ENCODE measurements at regions not wholly inside any gene's neighbourhood (a gene's known extent, or its start where the extent isn't known, plus 50 kb on each side); places are given as distances from the start of the nearest gene placed in this dataset.
"Not testable (repeated sequence)": the region's sequence is repeated elsewhere in the genome, so short reads cannot be mapped to it uniquely, and the experiment has no call there.

DNA sequence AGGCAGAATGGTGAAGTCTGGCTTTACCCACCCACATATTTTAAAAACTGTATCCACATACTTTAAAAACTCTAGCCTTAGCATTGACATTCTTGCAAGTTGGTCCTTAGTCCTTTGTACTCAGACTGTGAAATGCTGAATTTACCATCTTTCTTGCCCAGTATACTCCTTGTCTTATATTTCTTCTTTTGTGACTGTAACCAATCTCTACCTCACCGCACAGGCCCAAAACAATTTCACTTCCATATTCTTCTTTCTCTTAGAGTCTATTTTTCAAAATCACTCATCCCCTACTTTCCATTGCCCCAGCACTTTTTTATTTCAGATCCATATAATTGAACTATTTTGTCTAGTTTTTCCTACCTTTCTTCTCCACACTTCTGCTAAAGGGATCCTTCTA is 892.4 kb upstream of the B3GALT2 start:
- Histone ChIP-seq H3K27me3 (ENCODE audit: control insufficient read depth in 1 of 2, insufficient read depth in 2 of 2, low read length in 2 of 2) (no peaks in the 10 kb centered on the region), H3K4me1 (ENCODE audit: insufficient read depth, low read length) (peaks cover 24% of the 10 kb centered on the region), H3K27ac (ENCODE audit: low read depth, low read length) (no peak overlapping the region), H3K9ac (ENCODE audit: low read length) (no peak overlapping the region), H3K4me3 (ENCODE audit: low read depth in 1 of 2, low read length in 2 of 2) (no peak overlapping the region), H3K9me3 (ENCODE audit: low read length) (no peaks in the 10 kb centered on the region), H3K36me3 (ENCODE audit: insufficient read depth, low read length) (no peaks in the 10 kb centered on the region)

DNA sequence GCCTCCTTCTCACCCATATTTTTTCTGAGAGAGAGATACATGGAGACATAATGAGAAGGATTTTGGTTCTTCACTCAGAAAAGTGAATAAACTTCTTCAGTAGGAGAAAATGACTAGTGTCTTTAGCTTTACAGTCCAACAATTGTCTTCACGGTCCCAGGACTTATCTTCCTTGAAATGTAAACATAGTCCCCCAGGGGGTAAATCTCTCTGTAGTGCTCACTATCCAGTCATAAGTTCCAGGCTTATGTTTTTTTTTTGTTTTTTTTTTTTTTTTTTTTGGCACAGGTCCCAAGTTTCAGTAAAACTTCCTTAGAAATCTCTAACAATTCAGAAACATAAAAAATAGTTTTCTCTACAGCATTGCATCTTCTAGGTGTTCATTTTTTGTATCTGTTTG is 890.2 kb upstream of the B3GALT2 start:
- no peaks in the 10 kb centered on the region for H3K27me3 ChIP-seq (ENCODE audit: control insufficient read depth in 1 of 2, insufficient read depth in 2 of 2, low read length in 2 of 2)
- no peak overlapping the region for H3K4me3 ChIP-seq (ENCODE audit: low read depth in 1 of 2, low read length in 2 of 2)
- no peak overlapping the region for H3K9ac ChIP-seq (ENCODE audit: low read length)
- no peaks in the 10 kb centered on the region for H3K36me3 ChIP-seq (ENCODE audit: insufficient read depth, low read length)
- peaks cover 28% of the 10 kb centered on the region for H3K4me1 ChIP-seq (ENCODE audit: insufficient read depth, low read length)
- H3K9me3 ChIP-seq (ENCODE audit: low read length): no peaks in the 10 kb centered on the region
- no peak overlapping the region for H3K27ac ChIP-seq (ENCODE audit: low read depth, low read length)

DNA sequence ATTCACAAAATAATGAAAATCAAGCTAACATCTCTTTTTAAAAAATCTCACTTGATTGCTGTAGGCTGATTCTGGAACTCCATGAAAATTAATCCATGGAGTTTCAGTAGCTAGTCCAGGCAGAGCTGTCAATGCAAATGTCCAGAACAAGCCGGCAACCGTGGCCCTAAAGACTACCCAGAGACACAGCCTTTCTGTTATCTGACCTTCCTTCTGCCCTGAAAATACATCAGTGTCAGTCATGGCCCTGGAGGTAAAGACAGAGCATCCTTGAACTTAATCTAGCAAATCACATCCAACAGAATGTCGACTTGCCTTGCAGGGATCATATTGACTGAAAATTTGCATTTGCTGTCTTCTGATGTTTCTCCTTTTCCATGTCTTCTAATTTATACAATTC is 887.4 kb upstream of the B3GALT2 start:
- Histone ChIP-seq H3K4me1 (ENCODE audit: insufficient read depth, low read length) (peaks cover 42% of the 10 kb centered on the region), H3K4me3 (ENCODE audit: low read depth in 1 of 2, low read length in 2 of 2) (no peak overlapping the region), H3K9me3 (ENCODE audit: low read length) (no peaks in the 10 kb centered on the region), H3K9ac (ENCODE audit: low read length) (no peak overlapping the region), H3K36me3 (ENCODE audit: insufficient read depth, low read length) (no peaks in the 10 kb centered on the region), H3K27me3 (ENCODE audit: control insufficient read depth in 1 of 2, insufficient read depth in 2 of 2, low read length in 2 of 2) (no peaks in the 10 kb centered on the region), H3K27ac (ENCODE audit: low read depth, low read length) (no peak overlapping the region)

DNA sequence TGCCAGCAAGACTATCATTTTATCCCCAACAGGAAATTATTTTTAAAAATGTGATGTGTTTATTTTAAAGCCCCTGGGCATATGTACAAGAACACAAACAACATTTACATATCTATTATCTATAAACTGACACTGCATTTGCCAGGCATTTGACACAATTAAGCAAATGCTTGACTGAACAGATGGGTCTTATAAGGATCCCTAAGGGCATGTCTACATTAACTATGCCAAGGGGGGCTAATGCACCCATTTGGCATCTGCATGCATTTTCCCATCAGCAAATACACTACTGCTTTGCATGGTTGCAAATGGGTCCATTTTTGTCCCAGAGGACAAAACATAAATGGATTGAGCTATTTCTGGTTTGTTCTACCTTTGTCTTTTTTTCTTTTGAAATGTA is 884.8 kb upstream of the B3GALT2 start:
- H3K4me1 ChIP-seq (ENCODE audit: insufficient read depth, low read length): peaks cover 36% of the 10 kb centered on the region
- H3K9ac ChIP-seq (ENCODE audit: low read length): no peak overlapping the region
- no peaks in the 10 kb centered on the region for H3K36me3 ChIP-seq (ENCODE audit: insufficient read depth, low read length)
- H3K27ac ChIP-seq (ENCODE audit: low read depth, low read length): no peak overlapping the region
- H3K27me3 ChIP-seq (ENCODE audit: control insufficient read depth in 1 of 2, insufficient read depth in 2 of 2, low read length in 2 of 2): no peaks in the 10 kb centered on the region
- no peaks in the 10 kb centered on the region for H3K9me3 ChIP-seq (ENCODE audit: low read length)
- H3K4me3 ChIP-seq (ENCODE audit: low read depth in 1 of 2, low read length in 2 of 2): no peak overlapping the region

DNA sequence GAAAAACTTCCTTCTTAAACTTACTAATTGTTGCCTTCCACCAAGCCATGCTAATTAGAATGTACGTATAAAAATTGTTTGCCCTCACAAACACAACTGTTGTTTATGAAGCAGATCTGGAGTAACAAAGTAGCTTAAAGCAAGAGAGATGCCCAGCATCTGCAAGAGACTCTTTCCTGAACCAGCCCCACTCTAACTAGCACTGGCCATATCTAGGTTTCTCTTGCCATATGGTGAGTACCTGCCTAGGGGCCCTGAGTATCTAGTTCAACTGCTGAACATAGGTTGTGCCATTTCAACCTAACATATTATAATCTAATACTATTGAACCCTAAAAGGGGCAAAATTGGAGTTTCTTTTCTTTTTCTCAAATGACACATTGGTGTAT is 883.4 kb upstream of the B3GALT2 start:
- Histone ChIP-seq H3K9ac (ENCODE audit: low read length) (no peak overlapping the region), H3K27me3 (ENCODE audit: control insufficient read depth in 1 of 2, insufficient read depth in 2 of 2, low read length in 2 of 2) (no peaks in the 10 kb centered on the region), H3K9me3 (ENCODE audit: low read length) (no peaks in the 10 kb centered on the region), H3K27ac (ENCODE audit: low read depth, low read length) (no peak overlapping the region), H3K36me3 (ENCODE audit: insufficient read depth, low read length) (no peaks in the 10 kb centered on the region), H3K4me3 (ENCODE audit: low read depth in 1 of 2, low read length in 2 of 2) (no peak overlapping the region), H3K4me1 (ENCODE audit: insufficient read depth, low read length) (peaks cover 25% of the 10 kb centered on the region)

DNA sequence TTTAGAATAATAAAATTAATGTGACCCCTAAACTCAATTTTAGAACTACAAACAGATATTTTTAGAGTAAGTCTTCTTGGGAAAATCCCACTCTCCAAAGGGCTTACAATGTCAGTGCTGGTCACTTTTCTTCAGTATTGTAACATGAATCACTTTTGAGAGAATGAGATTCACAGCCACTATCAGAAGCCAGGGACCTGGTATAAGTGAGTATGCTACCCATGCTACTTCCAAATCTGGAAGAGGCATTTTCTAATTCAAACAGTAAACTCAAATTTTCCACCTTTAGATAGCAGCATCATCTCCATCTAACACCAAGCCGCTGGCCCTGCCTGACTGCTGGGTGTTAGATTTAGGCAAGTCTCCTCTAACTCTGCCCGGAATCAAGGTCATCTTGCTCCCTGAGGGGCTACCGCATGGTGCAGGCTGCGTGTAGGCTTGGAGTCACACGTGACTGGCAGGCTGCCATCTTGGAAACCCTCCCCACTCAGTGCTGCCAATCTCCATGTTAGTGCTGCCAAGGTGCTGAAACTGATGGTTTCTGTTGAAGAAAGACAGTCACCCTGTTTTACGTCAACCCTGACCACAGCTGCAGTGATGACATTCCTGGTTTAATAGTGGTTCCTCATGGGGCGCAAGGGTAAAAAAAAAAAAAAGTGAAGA is 882.9 kb upstream of the B3GALT2 start:
- Histone ChIP-seq H3K9ac (ENCODE audit: low read length) (no peak overlapping the region), H3K4me1 (ENCODE audit: insufficient read depth, low read length) (peaks cover 20% of the 10 kb centered on the region), H3K9me3 (ENCODE audit: low read length) (no peaks in the 10 kb centered on the region), H3K27ac (ENCODE audit: low read depth, low read length) (no peak overlapping the region), H3K27me3 (ENCODE audit: control insufficient read depth in 1 of 2, insufficient read depth in 2 of 2, low read length in 2 of 2) (no peaks in the 10 kb centered on the region), H3K36me3 (ENCODE audit: insufficient read depth, low read length) (no peaks in the 10 kb centered on the region), H3K4me3 (ENCODE audit: low read depth in 1 of 2, low read length in 2 of 2) (no peak overlapping the region)

DNA sequence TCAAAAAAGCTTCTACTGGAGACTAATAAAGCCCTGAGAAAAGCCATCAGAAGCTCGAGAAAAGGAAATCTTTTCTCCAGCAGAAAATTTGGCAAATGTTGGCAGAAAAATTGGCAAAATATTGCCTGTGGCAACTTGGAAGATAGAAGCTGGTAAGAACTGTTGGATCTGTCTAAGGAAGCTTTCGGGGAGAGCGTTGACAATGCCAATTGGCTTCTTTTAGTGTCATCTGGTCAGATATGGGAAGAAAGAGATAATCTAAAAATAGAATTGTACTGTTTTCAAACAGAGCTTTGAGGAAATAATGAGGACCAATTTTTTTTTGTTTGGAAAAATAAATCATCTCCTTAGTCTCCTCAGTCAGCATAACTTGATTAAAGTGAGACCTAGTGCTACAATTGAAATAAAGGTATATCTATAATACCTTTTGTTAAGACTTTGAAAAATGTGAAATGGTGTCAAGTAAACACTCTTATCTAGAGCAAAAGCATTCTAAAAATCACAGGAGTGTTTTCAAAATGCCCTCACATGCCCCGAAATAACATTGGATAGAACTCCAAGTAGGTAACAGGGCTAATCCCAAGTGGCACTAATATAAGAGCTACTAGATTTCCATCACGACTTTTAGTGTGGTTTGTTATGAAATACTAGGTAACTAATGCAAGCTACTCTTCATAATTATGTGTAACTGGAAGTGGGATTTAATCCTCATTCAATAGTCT is 882.2 kb upstream of the B3GALT2 start:
- Histone ChIP-seq H3K9me3 (ENCODE audit: low read length) (no peaks in the 10 kb centered on the region), H3K36me3 (ENCODE audit: insufficient read depth, low read length) (no peaks in the 10 kb centered on the region), H3K27ac (ENCODE audit: low read depth, low read length) (no peak overlapping the region), H3K4me1 (ENCODE audit: insufficient read depth, low read length) (peaks cover 16% of the 10 kb centered on the region), H3K9ac (ENCODE audit: low read length) (no peak overlapping the region), H3K27me3 (ENCODE audit: control insufficient read depth in 1 of 2, insufficient read depth in 2 of 2, low read length in 2 of 2) (no peaks in the 10 kb centered on the region), H3K4me3 (ENCODE audit: low read depth in 1 of 2, low read length in 2 of 2) (no peak overlapping the region)

DNA sequence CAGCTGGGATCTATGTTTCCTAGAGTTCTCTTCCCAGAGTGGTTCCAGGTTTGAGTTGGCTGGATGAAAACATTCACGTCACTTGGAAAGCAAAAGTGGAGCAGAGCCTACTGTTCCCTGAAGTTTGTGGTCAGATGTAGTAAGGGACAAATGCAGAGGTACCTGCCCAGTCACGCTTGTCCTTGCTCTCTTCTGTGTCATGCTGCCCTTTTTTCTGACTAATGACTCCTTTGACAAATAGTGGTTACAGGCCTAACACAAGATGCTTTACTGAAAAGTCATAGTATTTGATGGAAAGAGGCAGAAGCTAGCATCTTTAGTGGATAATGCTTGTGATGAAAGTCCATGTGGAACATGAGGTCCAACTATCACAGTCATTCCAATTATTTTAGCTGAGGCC is 881.4 kb upstream of the B3GALT2 start:
- no peaks in the 10 kb centered on the region for H3K27me3 ChIP-seq (ENCODE audit: control insufficient read depth in 1 of 2, insufficient read depth in 2 of 2, low read length in 2 of 2)
- no peak overlapping the region for H3K4me3 ChIP-seq (ENCODE audit: low read depth in 1 of 2, low read length in 2 of 2)
- no peak overlapping the region for H3K9ac ChIP-seq (ENCODE audit: low read length)
- H3K36me3 ChIP-seq (ENCODE audit: insufficient read depth, low read length): no peaks in the 10 kb centered on the region
- no peak overlapping the region for H3K27ac ChIP-seq (ENCODE audit: low read depth, low read length)
- no peaks in the 10 kb centered on the region for H3K9me3 ChIP-seq (ENCODE audit: low read length)
- peaks cover 14% of the 10 kb centered on the region for H3K4me1 ChIP-seq (ENCODE audit: insufficient read depth, low read length)

DNA sequence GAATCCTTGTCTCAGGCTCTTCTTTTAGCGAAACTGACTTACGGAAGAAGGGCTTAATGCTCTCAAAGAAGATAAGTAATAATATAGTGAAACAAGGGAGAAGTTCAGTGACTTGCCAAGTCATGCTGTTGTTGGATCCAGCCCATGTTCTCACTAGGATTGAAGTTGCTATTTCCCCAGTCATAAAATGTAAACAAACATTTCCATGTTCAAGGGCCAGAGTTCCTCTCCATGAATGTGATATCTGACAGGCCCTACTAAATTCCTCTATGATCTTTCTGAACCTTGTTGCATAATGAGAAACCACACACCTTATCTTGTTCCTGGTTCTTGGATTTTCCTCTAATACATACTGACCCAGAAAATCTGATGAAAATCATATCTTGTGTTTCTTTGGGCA is 876.5 kb upstream of the B3GALT2 start:
- Histone ChIP-seq H3K27ac (ENCODE audit: low read depth, low read length) (no peak overlapping the region), H3K9me3 (ENCODE audit: low read length) (no peaks in the 10 kb centered on the region), H3K4me1 (ENCODE audit: insufficient read depth, low read length) (no peaks in the 10 kb centered on the region), H3K9ac (ENCODE audit: low read length) (no peak overlapping the region), H3K36me3 (ENCODE audit: insufficient read depth, low read length) (no peaks in the 10 kb centered on the region), H3K27me3 (ENCODE audit: control insufficient read depth in 1 of 2, insufficient read depth in 2 of 2, low read length in 2 of 2) (no peaks in the 10 kb centered on the region), H3K4me3 (ENCODE audit: low read depth in 1 of 2, low read length in 2 of 2) (no peak overlapping the region)

DNA sequence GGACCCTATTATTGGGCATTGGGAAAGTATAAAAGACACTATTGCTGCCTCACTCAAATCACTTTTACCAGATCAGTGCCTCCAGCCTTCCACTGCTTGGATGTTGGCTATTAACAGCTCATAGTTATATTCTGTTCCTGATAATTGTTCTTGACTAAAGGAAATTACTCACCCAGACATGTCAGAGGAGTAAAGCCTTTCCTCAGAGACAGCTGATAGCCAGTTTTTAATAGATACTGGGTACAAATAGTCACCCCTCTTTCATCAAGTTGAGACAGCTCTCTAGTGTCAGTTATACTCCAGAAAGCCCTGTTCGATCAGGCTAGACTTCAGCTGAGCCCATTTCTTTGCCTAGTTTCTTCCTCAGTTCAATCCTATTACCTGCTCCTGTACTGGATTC is 876.1 kb upstream of the B3GALT2 start:
- H3K9ac ChIP-seq (ENCODE audit: low read length): no peak overlapping the region

DNA sequence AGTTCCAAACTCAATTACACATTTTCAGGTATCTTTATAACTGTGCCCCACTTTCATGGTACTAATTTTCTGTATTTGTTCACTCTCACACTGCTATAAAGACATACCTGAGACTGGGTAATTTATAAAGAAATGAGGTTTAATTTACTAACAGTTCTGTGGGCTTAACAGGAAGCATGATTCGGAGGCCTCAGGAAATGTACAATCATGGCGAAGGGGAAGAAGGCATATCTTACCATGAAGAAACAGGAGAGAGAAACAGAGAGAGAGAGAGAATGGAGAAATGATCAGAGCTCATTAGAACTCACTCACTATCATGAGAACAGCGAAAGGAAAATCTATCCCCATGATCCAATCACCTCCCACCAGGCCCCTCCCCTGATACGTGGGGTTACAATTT is 874.1 kb upstream of the B3GALT2 start:
- no peak overlapping the region for H3K27ac ChIP-seq (ENCODE audit: low read depth, low read length)
- H3K27me3 ChIP-seq (ENCODE audit: control insufficient read depth in 1 of 2, insufficient read depth in 2 of 2, low read length in 2 of 2): no peaks in the 10 kb centered on the region
- H3K36me3 ChIP-seq (ENCODE audit: insufficient read depth, low read length): no peaks in the 10 kb centered on the region
- no peaks in the 10 kb centered on the region for H3K9me3 ChIP-seq (ENCODE audit: low read length)
- H3K4me1 ChIP-seq (ENCODE audit: insufficient read depth, low read length): no peaks in the 10 kb centered on the region
- no peak overlapping the region for H3K9ac ChIP-seq (ENCODE audit: low read length)
- H3K4me3 ChIP-seq (ENCODE audit: low read depth in 1 of 2, low read length in 2 of 2): no peak overlapping the region

More for the DNA sequence above, 876.1 kb upstream of the B3GALT2 start:
- Histone ChIP-seq H3K27ac (ENCODE audit: low read depth, low read length) (no peak overlapping the region), H3K4me1 (ENCODE audit: insufficient read depth, low read length) (no peaks in the 10 kb centered on the region), H3K4me3 (ENCODE audit: low read depth in 1 of 2, low read length in 2 of 2) (no peak overlapping the region), H3K36me3 (ENCODE audit: insufficient read depth, low read length) (no peaks in the 10 kb centered on the region), H3K9me3 (ENCODE audit: low read length) (no peaks in the 10 kb centered on the region), H3K27me3 (ENCODE audit: control insufficient read depth in 1 of 2, insufficient read depth in 2 of 2, low read length in 2 of 2) (no peaks in the 10 kb centered on the region)

DNA sequence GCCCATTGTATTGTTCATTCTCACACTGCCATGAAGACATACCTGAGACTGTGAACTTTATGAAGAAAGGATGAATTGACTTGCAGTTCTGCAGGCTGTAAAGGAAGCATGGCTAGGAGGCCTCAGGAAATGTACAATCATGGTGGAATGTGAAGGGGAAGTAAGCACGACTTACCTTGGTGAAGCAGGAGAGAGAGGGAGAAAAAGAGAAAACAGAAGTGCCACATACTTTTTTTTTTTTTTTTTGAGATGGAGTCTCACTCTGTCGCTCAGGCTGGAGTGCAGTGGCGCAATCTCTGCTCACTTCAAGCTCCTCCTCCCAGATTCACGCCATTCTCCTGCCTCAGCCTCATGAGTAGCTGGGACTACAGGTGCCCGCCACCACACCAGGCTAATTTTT is 871.9 kb upstream of the B3GALT2 start:
- H3K4me3 ChIP-seq (ENCODE audit: low read depth in 1 of 2, low read length in 2 of 2); H3K36me3 ChIP-seq (ENCODE audit: insufficient read depth, low read length): not testable (repeated sequence)

More for the DNA sequence above, 871.9 kb upstream of the B3GALT2 start:
- not testable (repeated sequence) for H3K9ac ChIP-seq (ENCODE audit: low read length); H3K4me1 ChIP-seq (ENCODE audit: insufficient read depth, low read length); H3K27ac ChIP-seq (ENCODE audit: low read depth, low read length); H3K9me3 ChIP-seq (ENCODE audit: low read length); H3K27me3 ChIP-seq (ENCODE audit: control insufficient read depth in 1 of 2, insufficient read depth in 2 of 2, low read length in 2 of 2)

Measured in muscle layer of colon (tissue), 2 donors.